ENCODE measurements at regions not wholly inside any gene's neighbourhood (a gene's known extent, or its start where the extent isn't known, plus 50 kb on each side); places are given as distances from the start of the nearest gene placed in this dataset.

DNA sequence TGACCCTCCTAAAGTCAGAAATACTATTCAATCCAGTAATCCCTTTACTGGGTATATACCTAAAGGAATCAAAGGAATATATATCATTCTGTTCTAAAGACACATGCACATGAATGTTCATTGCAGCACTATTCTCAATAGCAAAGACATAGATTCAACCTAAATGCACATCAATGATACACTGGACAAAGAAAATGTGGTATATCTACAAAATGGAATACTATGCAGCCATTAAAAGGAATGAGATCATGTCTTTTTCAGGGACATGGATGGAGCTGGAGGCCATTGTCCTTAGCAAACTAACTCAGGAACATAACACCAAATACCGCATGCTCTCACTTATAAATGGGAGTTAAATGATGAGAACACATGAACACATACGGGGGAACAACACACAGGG is 306.0 kb upstream of the EPHA5 start:
- TF ChIP-seq SP1 (IDR thresholded peaks at IDR 0.05), result no peak
- no peak for TF ChIP-seq BHLHE40 (IDR thresholded peaks at IDR 0.05; ENCODE audit: borderline replicate concordance)
